ENCODE measurements at regions not wholly inside any gene's neighbourhood (a gene's known extent, or its start where the extent isn't known, plus 50 kb on each side); places are given as distances from the start of the nearest gene placed in this dataset.

DNA sequence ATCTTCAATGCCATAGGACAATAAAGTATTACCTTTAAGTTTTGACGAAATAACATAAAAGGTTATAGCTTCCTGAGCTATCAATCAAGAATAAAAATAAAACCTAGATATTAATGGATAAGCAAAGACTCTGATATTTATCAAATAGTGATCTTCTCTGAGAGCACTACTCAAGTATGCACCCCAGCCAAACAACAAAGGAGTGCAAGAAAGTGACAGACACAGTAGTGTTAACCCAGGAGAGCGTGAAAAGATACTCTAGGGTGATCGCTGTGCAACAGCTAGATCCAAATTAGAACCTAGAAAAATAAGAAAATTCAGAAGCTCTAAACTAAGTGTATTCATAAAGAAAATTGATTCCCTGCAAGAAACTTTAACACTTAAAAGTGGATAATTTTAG lies 83.5 kb upstream of the CDYL start:
- TF ChIP-seq, protein P1, sequence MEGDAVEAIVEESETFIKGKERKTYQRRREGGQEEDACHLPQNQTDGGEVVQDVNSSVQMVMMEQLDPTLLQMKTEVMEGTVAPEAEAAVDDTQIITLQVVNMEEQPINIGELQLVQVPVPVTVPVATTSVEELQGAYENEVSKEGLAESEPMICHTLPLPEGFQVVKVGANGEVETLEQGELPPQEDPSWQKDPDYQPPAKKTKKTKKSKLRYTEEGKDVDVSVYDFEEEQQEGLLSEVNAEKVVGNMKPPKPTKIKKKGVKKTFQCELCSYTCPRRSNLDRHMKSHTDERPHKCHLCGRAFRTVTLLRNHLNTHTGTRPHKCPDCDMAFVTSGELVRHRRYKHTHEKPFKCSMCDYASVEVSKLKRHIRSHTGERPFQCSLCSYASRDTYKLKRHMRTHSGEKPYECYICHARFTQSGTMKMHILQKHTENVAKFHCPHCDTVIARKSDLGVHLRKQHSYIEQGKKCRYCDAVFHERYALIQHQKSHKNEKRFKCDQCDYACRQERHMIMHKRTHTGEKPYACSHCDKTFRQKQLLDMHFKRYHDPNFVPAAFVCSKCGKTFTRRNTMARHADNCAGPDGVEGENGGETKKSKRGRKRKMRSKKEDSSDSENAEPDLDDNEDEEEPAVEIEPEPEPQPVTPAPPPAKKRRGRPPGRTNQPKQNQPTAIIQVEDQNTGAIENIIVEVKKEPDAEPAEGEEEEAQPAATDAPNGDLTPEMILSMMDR (conservative IDR thresholded peaks at IDR 0.05; ENCODE audit: low read depth, low read length), result no peak
- TF ChIP-seq EZH2 (IDR thresholded peaks at IDR 0.05; ENCODE audit: low read length, unreplicated experiment), result no peak
- no peak for TF ChIP-seq EZH2phosphoT487 (IDR thresholded peaks at IDR 0.05; ENCODE audit: borderline replicate concordance, low read length)
